NB4 (cell line): ENCODE measurements at regions not wholly inside any gene's neighbourhood (a gene's known extent, or its start where the extent isn't known, plus 50 kb on each side); places are given as distances from the start of the nearest gene placed in this dataset.

Experiments
- MAX ChIP-seq: IDR thresholded peaks from 2 replicates; pipeline ENCODE4 v1.6.1; 2011; ENCODE audit warnings: low read depth, low read length
- MYC ChIP-seq: IDR thresholded peaks from 2 replicates; pipeline ENCODE4 v1.6.1; 2011; ENCODE audit warnings: low read depth, low read length
- POLR2A ChIP-seq: IDR thresholded peaks from 2 replicates; pipeline ENCODE4 v1.6.1; 2011; ENCODE audit warnings: mild to moderate bottlenecking; ENCODE audit not compliant: insufficient read length; ENCODE audit errors: extremely low read depth
- TF ChIP-seq, protein P1 (sequence below): IDR thresholded peaks from one replicate; pipeline ENCODE4 v1.5.1; 2012; ENCODE audit warnings: low read depth, low read length

GRCh38 chr10:24097751-24098207 lies 111.2 kb upstream of the KIAA1217 start:
- TF ChIP-seq, protein P1, sequence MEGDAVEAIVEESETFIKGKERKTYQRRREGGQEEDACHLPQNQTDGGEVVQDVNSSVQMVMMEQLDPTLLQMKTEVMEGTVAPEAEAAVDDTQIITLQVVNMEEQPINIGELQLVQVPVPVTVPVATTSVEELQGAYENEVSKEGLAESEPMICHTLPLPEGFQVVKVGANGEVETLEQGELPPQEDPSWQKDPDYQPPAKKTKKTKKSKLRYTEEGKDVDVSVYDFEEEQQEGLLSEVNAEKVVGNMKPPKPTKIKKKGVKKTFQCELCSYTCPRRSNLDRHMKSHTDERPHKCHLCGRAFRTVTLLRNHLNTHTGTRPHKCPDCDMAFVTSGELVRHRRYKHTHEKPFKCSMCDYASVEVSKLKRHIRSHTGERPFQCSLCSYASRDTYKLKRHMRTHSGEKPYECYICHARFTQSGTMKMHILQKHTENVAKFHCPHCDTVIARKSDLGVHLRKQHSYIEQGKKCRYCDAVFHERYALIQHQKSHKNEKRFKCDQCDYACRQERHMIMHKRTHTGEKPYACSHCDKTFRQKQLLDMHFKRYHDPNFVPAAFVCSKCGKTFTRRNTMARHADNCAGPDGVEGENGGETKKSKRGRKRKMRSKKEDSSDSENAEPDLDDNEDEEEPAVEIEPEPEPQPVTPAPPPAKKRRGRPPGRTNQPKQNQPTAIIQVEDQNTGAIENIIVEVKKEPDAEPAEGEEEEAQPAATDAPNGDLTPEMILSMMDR, result no peak
- no peak for TF ChIP-seq POLR2A
- no peak for TF ChIP-seq MAX
- no peak for TF ChIP-seq MYC
